Activated CD8-positive, alpha-beta memory T cell treated with anti-CD3 and anti-CD28 coated beads for 24 hours (primary cell): ENCODE measurements at regions not wholly inside any gene's neighbourhood (a gene's known extent, or its start where the extent isn't known, plus 50 kb on each side); places are given as distances from the start of the nearest gene placed in this dataset.

Source experiments
- DNase-seq: peaks from one replicate; pipeline ENCODE4 v3.0.0-alpha.2; 2020

DNA sequence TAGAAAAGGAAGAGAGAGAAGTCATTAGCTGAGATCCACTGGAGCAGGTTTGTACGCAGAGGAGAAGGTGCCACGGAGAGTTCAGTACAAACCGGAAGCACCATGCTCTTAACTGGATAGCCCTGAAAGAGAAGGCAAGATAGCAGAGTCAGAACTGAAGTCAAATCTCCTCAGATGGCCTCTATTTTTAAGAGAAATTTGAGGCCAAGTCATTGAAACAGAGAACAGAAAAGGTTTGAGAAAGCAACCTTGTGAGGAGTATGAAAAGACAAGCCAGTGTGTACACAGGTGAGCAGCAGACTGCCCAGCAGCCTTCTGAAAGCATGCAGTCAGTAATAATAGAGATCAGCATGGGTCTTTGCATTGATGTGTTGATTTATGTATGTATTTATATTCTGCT lies 66.1 kb upstream of the SPRED1 start:
- no peak for DNase-seq

DNA sequence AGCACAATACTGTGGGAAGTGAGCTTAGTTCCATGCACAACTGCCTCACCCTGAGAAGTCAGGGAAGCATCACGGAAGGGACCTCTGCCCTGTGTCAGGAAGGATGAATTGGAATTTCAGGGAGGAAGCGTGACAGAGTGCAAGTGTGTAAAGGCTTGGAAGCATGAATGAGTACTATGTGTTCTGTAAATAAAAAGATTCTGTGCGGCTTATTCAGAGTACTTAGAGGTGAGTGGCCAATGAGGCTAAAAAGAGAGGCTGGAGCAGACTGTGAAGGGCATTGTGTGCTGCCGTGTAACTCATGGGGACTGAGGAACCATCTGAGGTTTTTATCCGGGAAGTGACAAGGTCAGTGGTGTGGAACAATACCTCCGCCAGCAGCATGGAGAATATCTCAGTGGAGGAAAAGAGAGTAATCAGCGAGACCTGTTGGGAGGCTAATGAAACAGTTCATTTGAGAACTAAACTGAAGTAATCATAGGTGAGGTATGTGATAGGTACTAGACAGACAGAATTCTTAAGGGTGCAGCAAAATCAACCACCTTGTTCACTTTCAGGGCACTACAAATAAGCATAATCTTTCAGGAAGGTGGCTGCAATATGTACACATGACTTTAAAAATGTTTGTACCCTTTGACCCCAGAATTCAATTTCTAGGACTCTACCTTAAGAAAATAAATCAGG lies 64.9 kb upstream of the SPRED1 start:
- DNase-seq, result no peak

DNA sequence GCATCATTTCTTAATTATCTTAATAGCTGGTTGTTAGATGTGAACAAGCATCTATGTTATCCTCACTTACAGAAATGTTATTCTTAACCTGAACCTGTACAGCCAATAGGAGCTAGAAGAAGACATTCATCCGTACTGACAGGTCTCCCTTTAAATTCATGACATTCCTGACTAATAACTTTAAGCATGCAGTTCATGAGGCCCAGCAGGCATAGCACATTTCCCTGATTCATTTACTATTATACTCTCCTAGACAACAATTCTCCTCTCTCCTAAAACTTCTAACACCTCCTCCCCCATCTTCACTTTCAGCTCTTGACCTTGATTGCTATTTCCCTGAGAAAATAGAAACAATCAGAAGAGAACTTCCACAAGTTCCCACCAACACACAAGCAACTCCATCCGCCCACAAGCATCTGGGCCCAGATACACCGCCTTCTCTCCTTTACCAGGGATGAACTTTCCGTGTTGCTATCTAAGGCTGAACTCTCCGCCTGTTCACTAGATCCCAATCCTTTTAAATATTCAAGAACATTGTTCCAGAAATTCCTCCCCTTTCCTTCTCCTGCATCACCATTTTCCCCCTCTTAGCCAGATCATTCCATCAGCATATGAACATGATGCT lies 62.9 kb upstream of the SPRED1 start:
- DNase-seq, result no peak

DNA sequence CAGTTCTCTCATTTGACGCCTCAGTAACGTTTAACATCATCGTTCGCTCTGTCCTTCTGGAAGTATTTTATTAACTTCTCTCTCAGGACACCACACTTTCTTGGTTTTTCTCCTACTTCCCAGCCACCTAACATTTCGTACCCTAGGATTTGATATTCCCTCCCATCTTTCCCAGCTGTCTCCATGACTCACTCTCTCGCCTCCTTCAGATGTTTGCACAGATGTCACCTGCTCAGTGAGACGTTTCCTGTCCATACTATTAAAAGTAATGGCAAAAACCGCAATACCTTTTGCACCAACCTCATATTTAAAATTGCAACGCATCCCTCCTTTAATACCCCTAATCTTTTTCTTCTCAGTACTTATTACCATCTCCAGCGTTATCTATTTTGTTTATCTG lies 62.1 kb upstream of the SPRED1 start:
- no peak for DNase-seq

DNA sequence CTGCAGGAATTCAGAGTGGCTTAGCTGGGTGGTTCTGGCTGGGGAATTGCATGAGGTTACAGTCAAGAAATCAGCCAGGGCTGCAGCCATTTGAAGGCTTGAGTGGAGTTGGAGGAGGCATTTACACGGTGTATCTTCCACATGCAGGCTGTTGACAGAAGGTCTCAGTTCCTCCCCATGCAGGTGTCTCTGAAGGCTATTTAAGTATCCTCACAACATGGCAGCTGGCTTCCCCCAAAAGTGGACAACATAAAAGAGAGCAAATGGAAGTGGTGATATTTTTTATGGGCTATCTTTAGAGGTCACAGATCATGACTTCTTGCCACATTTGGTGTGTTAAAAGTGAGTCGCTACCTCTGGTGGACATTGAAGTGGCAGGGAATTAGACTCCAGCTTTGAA lies 60.1 kb upstream of the SPRED1 start:
- DNase-seq, result no peak

DNA sequence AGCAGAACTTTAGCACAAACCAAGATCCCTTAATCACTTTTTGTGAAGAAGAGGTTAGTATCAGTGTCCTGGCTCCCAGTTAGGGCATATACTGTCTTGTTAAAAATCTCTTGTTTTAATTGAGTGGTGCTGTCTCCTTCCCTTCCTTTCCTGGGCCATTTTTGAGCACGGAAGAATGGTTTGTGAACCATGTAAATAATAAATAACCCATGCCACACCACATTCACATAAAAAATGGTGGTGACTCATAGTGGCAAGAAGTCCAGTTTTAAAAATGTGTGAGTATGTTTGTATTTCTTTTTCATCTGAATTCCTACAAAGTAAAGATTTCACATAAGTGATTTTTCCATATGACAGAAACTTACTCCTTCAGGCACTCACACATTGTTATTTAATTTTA lies 59.1 kb upstream of the SPRED1 start:
- DNase-seq, result no peak

DNA sequence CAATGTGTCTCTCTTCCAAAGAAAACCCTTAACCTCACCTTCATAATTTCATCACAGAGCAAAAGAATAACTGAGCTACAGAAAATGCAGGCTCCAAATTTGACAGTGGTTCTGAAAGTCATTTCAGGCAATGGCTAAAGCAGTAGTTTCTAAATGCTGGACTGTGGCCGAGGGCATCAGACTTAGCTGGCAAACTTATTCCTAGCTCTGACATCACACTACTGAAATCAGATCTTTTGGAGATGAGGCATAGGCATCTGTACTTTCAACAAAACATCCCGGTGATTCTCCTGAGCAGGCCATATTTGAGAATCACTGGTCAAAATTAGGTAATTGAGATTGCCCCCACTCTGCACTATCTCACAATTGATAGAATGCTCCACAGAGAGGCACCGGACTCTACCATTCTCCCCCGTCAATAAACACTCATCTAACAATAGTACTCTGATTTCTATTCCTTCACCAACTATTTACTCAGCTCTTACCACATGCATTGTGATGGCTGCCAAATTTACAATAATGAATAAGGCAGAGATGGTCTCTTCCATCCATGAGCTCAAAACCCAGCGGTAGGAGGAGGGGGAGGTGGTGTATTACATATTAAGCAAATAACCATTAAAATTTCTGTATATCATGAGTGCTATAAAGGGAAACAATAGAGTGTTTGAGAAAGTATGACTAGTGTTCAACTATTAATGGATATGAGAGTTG lies 57.3 kb upstream of the SPRED1 start:
- DNase-seq, result no peak

DNA sequence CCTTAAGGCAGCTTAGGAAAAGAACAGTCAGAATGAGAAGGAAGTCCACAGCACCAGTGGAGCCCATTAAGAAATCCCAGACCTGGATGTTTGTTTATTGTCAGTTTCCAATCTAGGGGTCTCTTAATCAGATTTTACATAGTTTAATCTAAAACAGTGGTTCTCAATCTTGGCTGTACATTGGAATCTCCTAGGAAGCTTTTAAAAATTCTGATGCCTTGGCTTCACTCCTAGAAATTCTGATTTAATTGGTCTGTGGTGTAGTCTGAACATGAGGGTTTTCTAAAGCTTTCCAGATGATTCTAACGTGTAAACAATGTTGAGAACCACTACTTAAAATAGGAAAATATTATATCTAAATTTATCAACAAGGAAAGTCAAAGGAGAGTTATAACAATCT lies 56.6 kb upstream of the SPRED1 start:
- DNase-seq, result no peak

DNA sequence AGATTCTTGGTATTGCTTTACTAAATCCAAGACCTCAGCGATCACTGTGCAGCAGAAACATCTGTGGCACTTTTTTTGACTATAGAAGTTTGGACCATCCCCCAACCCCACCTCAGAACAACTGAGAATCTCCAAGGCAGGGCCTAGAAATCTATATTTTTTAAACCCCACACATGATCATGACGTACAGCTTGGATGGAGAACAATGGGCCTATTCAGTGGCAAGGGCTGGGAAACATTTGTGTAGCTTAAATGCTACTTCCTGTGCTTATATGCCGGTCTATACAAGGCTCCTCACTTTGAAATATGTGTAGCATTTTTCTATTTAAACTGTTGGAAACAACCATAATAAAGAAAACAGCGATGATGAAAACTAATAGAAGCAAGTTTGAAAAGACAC lies 55.1 kb upstream of the SPRED1 start:
- DNase-seq, result no peak

DNA sequence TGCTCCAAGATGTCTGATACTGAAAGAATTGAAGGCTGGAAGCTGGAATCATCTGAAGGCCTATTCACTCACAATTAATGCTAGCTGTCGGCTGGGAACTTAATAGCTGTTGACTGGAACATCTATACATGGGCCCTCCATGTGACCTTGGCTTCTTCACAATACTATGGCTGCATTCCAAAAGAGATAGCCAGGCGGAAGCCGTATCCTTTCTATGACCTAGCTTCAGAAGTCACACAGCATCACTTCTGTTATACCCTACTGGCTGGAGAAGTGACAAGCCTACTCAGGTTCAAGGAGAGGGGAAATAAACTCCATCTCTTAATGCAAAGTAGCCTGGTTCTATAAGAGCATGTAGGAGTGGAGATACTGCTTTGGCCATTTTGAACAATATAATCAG lies 50.9 kb upstream of the SPRED1 start:
- no peak for DNase-seq

DNA sequence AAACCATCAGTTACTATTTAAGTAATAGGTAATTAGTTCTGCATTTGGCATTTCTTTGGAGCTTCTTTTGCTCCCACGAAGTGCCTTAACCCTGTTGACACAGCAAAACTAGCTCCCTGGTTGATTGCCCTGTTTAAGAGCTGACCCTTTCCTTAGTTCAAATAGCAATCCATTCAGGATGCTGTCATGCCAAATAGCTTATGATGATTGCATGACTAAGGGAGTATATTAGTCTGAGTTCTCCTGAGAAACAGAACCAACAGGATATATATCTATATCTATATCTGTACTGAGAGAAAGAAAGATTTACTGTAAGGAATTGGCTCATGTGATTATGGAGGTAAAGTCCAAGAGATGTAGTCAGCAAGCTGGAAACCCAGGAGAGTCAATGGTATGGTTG lies 50.3 kb upstream of the SPRED1 start:
- no peak for DNase-seq
